Caco-2 (cell line): ENCODE measurements at regions not wholly inside any gene's neighbourhood (a gene's known extent, or its start where the extent isn't known, plus 50 kb on each side); places are given as distances from the start of the nearest gene placed in this dataset.

ENCODE experiments used
- BruUV-seq: library from RNA; stranded (reverse); fragments of 400-500 nt; replicated peaks from 2 replicates; lab custom pipeline; 2021; lab: Mats Ljungman, UMichigan
- CTCF ChIA-PET: fragments of 300-600 bp; sonication (Branson Sonifier 250); formaldehyde crosslinking; loops from one replicate; lab custom pipeline; 2022; ENCODE audit warnings: antibody characterized with exemption; lab: Charles Lee
- POLR2A ChIA-PET: fragments of 300-600 bp; sonication (Branson Sonifier 250); formaldehyde crosslinking; loops from one replicate; lab custom pipeline; 2022; ENCODE audit warnings: antibody characterized with exemption; lab: Charles Lee
- DNase-seq, 2 experiments: peaks; one replicate each; pipeline versions ENCODE4 v3.0.0 to v3.0.0-alpha.2; 2020 to 2022
- H3K27me3 ChIP-seq: replicated peaks from 2 replicates; pipeline ENCODE4 v1.6.0; 2011; ENCODE audit warnings: low read length; ENCODE audit not compliant: control insufficient read depth, insufficient read depth
- H3K36me3 ChIP-seq: 2 replicates; pipeline ENCODE4 v1.5.1; 2011; ENCODE audit warnings: low read length; ENCODE audit not compliant: control insufficient read depth, insufficient read depth
- H3K4me1 ChIP-seq: fragments of 250-450 bp; sonication (Bioruptor Pico); 2 replicates; pipeline ENCODE4 v1.5.1; 2020; ENCODE audit warnings: mild to moderate bottlenecking
- H3K4me3 ChIP-seq: 2 replicates; pipeline ENCODE4 v1.5.1; 2011; ENCODE audit warnings: low read depth, mild to moderate bottlenecking, control low read depth, low read length
- H3K9me3 ChIP-seq: fragments of 250-450 bp; sonication (Bioruptor Pico); 2 replicates; pipeline ENCODE4 v1.5.1; 2020; ENCODE audit warnings: mild to moderate bottlenecking, moderate library complexity
- H3K27ac Mint-ChIP-seq: one replicate; pipeline ENCODE4 v1.8.0; 2022; ENCODE audit warnings: mixed read lengths; ENCODE audit not compliant: unreplicated experiment
- H3K27me3 Mint-ChIP-seq: one replicate; pipeline ENCODE4 v1.8.0; 2022; ENCODE audit warnings: mixed read lengths; ENCODE audit not compliant: insufficient read depth, unreplicated experiment
- H3K36me3 Mint-ChIP-seq: one replicate; pipeline ENCODE4 v1.8.0; 2022; ENCODE audit warnings: mild to moderate bottlenecking, mixed read lengths; ENCODE audit not compliant: insufficient read depth, unreplicated experiment
- H3K4me1 Mint-ChIP-seq: one replicate; pipeline ENCODE4 v1.8.0; 2022; ENCODE audit warnings: low read depth, mixed read lengths; ENCODE audit not compliant: unreplicated experiment
- H3K4me3 Mint-ChIP-seq: one replicate; pipeline ENCODE4 v1.8.0; 2022; ENCODE audit warnings: mild to moderate bottlenecking, moderate library complexity, mixed read lengths; ENCODE audit not compliant: unreplicated experiment
- H3K9me3 Mint-ChIP-seq: one replicate; pipeline ENCODE4 v1.8.0; 2022; ENCODE audit warnings: mixed read lengths; ENCODE audit not compliant: unreplicated experiment
- intact Hi-C: fragments of 100-400 bp; cut with micrococcal nuclease; formaldehyde crosslinking; loops from one replicate; pipeline ENCODE4 v1.10.0; 2022; ENCODE audit not compliant: unreplicated experiment
- TF ChIP-seq, protein P1 (sequence below), 2 experiments: fragments of 200-600 bp in 1 of 2; IDR thresholded peaks; 1 replicate in 1 of 2; 2 replicates in 1 of 2; pipeline versions ENCODE4 v1.5.1 to v1.8.0; 2011 to 2022; ENCODE audit warnings: antibody characterized with exemption in 1 of 2, control low read depth in 1 of 2, inconsistent platforms in 1 of 2, low read depth in 1 of 2, low read length in 1 of 2, mild to moderate bottlenecking in 1 of 2, moderate library complexity in 1 of 2; ENCODE audit not compliant: insufficient read depth in 1 of 2, severe bottlenecking in 1 of 2, unreplicated experiment in 1 of 2

- Histone ChIP-seq H3K4me3 (no peak overlapping the region), H3K36me3 (no peaks in the 10 kb centered on the region), H3K9me3 (no peaks in the 10 kb centered on the region), H3K27me3 (no peaks in the 10 kb centered on the region), H3K4me1 (no peaks in the 10 kb centered on the region)
- CTCF ChIA-PET = no interaction called here
- H3K27ac Mint-ChIP-seq = no peak overlapping the region
- no peaks in the 10 kb centered on the region for H3K36me3 Mint-ChIP-seq
- no TSS peak for BruUV-seq
- intact Hi-C loops = no loop called here
- DNase-seq = no peak
- TF ChIP-seq, protein P1, sequence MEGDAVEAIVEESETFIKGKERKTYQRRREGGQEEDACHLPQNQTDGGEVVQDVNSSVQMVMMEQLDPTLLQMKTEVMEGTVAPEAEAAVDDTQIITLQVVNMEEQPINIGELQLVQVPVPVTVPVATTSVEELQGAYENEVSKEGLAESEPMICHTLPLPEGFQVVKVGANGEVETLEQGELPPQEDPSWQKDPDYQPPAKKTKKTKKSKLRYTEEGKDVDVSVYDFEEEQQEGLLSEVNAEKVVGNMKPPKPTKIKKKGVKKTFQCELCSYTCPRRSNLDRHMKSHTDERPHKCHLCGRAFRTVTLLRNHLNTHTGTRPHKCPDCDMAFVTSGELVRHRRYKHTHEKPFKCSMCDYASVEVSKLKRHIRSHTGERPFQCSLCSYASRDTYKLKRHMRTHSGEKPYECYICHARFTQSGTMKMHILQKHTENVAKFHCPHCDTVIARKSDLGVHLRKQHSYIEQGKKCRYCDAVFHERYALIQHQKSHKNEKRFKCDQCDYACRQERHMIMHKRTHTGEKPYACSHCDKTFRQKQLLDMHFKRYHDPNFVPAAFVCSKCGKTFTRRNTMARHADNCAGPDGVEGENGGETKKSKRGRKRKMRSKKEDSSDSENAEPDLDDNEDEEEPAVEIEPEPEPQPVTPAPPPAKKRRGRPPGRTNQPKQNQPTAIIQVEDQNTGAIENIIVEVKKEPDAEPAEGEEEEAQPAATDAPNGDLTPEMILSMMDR (IDR thresholded peaks at IDR 0.05; ENCODE audit: insufficient read depth in 1 of 2, low read depth in 1 of 2, low read length in 1 of 2, severe bottlenecking in 1 of 2, unreplicated experiment in 1 of 2) = no peak
- POLR2A ChIA-PET = no interaction called here
- H3K27me3 Mint-ChIP-seq = no peaks in the 10 kb centered on the region
- no peaks in the 10 kb centered on the region for H3K9me3 Mint-ChIP-seq
- H3K4me3 Mint-ChIP-seq = no peak overlapping the region
- H3K4me1 Mint-ChIP-seq = no peaks in the 10 kb centered on the region
Measured at GRCh38 chr6:132052096-132052495, 100.9 kb upstream of the CCN2 start.

- no peaks in the 10 kb centered on the region for H3K9me3 ChIP-seq
- intact Hi-C loops = no loop called here
- POLR2A ChIA-PET = no interaction called here
- TF ChIP-seq, protein P1 (IDR thresholded peaks at IDR 0.05; ENCODE audit: insufficient read depth in 1 of 2, low read depth in 1 of 2, low read length in 1 of 2, severe bottlenecking in 1 of 2, unreplicated experiment in 1 of 2) = no peak
- Mint-ChIP-seq H3K36me3 (peaks cover 4% of the 10 kb centered on the region), H3K4me3 (no peak overlapping the region), H3K27ac (no peak overlapping the region), H3K27me3 (no peaks in the 10 kb centered on the region), H3K4me1 (no peaks in the 10 kb centered on the region), H3K9me3 (no peaks in the 10 kb centered on the region)
- no TSS peak for BruUV-seq
- DNase-seq = no peak
- H3K4me3 ChIP-seq = no peak overlapping the region
- CTCF ChIA-PET = no interaction called here
- no peaks in the 10 kb centered on the region for H3K4me1 ChIP-seq
- H3K36me3 ChIP-seq = no peaks in the 10 kb centered on the region
- no peaks in the 10 kb centered on the region for H3K27me3 ChIP-seq
Measured at GRCh38 chr6:132045877-132046276, 94.7 kb upstream of the CCN2 start.

- POLR2A ChIA-PET = interaction anchor here (0.6 kb wide), 1 partner anchor 92 kb away, joined by 5 read pairs; the partner anchor contains the start of gene CCN2
- no peaks in the 10 kb centered on the region for H3K4me1 ChIP-seq
- H3K36me3 ChIP-seq = no peaks in the 10 kb centered on the region
- no peaks in the 10 kb centered on the region for H3K27me3 ChIP-seq
- Mint-ChIP-seq H3K4me1 (no peaks in the 10 kb centered on the region), H3K36me3 (peaks cover 4% of the 10 kb centered on the region), H3K27me3 (no peaks in the 10 kb centered on the region), H3K27ac (no peak overlapping the region), H3K9me3 (no peaks in the 10 kb centered on the region), H3K4me3 (no peak overlapping the region)
- DNase-seq = no peak
- intact Hi-C loops = no loop called here
- no peaks in the 10 kb centered on the region for H3K9me3 ChIP-seq
- CTCF ChIA-PET = no interaction called here
- H3K4me3 ChIP-seq = no peak overlapping the region
- TF ChIP-seq, protein P1 (IDR thresholded peaks at IDR 0.05; ENCODE audit: insufficient read depth in 1 of 2, low read depth in 1 of 2, low read length in 1 of 2, severe bottlenecking in 1 of 2, unreplicated experiment in 1 of 2) = no peak
- BruUV-seq = no TSS peak
Measured at GRCh38 chr6:132043148-132043547, 92.0 kb upstream of the CCN2 start.
